ENCODE measurements at regions not wholly inside any gene's neighbourhood (a gene's known extent, or its start where the extent isn't known, plus 50 kb on each side); places are given as distances from the start of the nearest gene placed in this dataset.

DNA sequence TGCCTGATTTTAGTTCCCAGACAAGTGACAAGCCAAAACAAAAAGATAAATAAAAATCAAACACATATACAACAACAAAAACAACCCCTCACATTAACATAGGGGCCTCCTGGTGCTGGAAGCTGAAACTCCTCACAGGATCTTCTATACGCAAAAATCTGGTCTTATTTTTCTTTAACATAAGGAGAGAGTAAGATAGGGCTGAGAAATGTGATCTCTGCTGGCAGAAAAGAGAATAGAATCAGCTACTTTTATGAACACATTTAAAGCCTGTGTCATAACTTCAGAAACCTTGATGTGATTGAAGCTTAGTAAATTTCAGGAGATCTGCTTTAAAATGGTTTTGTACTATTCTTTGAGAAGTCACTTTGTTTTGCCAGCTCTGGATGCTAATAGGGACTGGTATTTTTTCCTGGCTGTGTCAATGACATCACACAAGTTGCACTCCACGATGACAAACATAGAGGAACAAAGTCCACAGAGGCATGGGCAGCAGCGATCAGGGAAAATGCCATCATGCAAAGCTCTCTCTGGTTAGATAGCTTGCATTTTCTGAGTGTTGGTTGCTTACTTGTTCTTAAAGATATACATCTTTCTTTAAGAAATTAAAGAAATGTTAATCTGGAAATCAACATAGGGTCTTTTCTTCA, 176.6 kb upstream of the SP4 start:
- no peak for DNase-seq

DNA sequence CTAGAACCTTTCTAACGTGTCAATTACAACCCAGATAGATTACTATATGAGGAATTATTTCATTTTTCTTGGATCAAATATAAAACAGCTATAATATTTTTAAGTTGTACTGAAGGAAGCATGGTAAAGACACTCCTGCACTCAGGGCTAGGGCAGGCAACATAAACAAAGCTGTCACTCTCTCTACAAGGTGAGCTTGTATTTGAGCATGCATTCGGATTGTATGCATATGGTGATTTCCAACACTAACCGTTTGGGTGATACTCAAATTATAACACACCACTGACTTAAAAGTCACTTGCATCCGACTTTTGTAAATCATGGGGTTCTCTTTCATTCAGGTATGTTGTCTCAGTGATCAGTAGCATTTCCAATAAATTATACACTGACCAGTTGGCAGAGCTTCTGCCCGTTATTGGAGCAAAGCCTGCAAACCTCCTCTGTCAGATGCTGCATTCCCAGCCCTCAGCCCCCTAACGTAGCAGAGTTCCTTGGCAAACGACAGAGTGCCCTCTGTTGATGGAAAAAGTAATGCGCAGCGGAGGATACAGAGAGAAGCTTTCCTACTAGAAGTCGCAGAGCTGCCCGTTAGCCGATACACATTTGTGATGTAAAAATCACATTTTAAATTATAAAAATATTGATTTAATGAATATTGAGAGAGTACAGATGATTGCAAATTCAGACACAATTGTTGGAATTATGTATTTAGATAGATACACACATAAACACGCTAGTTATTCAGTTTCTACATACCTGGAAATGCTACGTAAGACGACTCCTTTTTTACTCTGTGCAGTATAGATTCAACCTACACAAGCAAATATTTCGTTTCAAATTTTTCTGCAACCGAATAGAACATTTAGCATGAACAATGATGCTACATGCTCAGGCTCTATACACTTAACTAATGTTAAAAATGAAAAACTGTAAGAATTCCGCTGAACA, 173.9 kb upstream of the SP4 start:
- peak; percentile 56 for DNase-seq

GRCh38 chr7:21256310-21256877, 171.5 kb upstream of the SP4 start:
- no peak for DNase-seq

GRCh38 chr7:21260939-21261338, 166.9 kb upstream of the SP4 start:
- no peak for DNase-seq

DNA sequence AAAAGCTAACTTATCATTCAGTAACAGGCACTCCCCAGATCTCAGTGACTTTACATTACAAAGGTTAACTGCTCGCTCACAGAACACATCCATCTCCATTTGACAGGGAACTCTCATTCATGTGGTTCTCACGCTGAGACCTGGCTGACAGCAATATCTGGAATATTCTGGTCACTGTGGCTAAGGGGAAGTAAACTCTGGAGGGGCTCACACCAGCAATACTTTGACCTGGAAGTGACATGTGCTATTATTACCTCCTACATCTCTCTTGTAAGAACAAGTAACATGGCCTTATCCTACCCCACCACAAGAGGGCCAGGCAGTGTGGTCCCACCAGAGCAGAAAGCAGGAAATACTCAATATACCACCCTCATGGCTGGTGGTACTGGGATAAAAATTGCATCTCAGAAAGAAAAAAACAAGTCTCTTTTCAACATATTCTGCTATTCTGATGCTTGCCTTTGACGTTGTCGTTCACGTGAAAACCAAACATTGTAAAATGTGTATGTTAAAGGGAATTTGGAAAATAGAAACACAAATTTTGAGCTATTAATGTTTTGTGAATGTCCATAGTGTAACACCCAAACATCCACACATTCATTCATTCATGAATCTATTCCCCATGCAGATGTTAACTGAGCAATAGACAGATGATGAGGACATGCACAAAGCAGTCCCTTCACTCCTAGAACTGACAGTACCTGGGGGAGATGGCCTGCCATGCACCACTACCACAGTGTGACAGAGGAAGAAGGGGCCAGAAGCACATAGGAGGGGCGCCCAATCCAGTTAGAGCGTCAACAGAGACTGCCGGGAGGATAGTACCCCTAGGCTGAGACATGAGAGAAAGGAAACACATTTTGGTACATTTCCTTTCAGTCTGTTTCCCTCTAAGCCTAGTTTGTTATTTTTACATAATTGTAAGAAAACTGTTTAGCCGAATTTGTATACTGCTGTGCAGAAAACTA, 166.0 kb upstream of the SP4 start:
- peak; percentile 57 for DNase-seq

- no peak for DNase-seq
These were observed 158.9 kb upstream of the SP4 start for GRCh38 chr7:21269021-21269420.

DNA sequence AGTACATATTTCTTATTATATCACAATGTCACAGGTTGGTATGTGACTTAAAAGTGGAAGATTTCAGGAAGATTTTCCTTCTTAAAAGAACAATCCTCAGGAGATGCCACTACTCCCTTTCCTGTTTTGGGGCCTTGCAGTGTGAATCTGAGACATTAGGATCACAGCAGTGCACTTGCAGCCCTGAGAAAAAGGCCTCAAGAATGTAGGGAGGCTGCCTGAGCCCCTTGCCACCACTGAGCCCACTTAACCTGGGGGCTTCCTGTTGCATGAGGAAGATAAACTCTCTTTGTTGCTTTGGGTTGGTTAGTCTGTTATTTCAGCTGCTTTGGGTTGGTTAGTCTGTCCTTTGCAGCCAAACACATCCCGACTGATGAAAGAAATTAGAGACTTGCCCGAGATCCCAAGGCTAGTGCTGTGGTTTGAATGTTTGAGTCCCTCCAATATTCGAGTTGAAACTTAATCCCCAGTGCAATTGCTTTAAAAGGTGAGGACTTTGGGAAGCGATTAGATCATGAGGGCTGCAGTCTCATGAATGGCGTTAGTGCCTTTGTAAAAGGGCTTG, 151.3 kb upstream of the SP4 start:
- no peak for DNase-seq

DNA sequence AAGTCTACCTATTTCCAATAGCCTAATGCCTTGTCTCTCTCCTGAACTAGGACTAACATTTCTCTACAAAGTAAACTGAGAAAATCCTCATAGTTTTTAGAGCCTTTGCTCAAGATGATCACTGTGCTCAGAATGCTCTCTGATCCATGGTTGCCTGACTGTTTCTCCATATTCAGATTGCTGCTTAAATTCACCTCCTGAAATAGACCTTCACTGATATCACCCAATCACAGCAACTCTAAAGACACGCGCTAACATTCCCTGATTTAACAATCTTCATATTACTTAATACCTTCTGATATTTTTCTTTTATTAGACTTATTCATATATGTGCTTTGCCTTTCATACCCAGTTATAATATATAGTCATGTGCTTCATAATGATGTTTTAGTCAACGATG, 148.9 kb upstream of the SP4 start:
- no peak for DNase-seq

DNA sequence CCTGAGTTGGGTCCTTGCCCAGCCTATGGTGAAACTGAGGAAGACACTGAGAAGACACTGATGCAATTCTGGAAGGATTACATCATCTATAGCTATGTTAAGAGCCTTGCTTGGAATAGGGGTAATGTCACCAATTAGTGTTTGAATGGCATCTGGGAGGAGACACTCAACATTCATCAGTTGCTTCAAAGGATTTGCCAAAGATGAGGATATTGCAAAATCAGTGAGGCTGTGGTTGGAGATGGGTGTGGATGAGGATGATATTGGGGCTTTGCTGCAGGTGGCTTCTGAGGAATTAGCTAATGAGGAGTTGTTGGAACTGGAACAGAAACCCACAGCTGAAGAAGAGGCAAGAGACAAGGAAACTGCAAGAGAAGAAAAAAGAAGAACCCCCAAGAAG, 146.7 kb upstream of the SP4 start:
- DNase-seq: no peak

GRCh38 chr7:21293771-21294170, 134.1 kb upstream of the SP4 start:
- DNase-seq: no peak

- no peak for DNase-seq
These were observed 128.1 kb upstream of the SP4 start for GRCh38 chr7:21299766-21300165.

- no peak for DNase-seq
These were observed 127.2 kb upstream of the SP4 start for GRCh38 chr7:21300692-21301091.

GRCh38 chr7:21304808-21305375, 123.0 kb upstream of the SP4 start:
- DNase-seq: no peak

GRCh38 chr7:21305455-21306235, 122.2 kb upstream of the SP4 start:
- DNase-seq: no peak

DNA sequence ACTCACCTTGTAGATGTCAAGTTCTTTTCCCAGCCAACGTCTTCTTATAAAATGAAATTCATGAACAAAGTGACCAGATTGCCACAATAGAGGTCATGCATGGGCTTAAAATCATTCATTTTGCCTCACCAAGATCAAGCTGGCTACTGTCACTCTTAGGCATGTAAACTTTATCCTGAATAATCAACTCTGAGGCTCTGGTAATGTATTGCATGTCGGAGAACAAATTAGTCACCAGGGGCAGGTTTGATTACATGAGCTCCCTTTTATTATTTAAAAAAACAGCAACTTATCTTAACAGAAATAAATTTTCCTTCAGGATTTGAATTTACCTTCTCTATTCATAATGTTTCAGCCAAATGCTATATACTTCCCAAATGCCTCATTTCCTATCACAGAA, 112.9 kb upstream of the SP4 start:
- no peak for DNase-seq

- no peak for DNase-seq
These were observed 109.6 kb upstream of the SP4 start for GRCh38 chr7:21317966-21318915.

DNA sequence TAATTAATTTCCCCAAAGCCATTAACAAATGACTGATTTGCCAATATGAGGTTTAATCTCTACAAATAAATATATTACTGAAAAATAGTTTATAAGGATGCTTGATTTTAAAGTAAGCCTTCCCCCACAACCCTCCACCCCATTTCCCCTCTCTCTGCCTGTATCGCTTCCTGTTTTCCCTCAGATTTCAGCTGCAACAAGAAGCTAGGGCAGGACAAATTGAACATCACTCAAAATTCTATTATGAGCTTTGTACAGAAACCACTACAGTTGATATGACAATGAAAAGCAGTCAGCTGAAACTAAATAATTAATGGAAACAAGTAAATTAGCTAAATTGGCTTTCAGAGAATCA, 109.0 kb upstream of the SP4 start:
- no peak for DNase-seq

- no peak for DNase-seq
These were observed 101.6 kb upstream of the SP4 start for GRCh38 chr7:21326241-21326640.

DNA sequence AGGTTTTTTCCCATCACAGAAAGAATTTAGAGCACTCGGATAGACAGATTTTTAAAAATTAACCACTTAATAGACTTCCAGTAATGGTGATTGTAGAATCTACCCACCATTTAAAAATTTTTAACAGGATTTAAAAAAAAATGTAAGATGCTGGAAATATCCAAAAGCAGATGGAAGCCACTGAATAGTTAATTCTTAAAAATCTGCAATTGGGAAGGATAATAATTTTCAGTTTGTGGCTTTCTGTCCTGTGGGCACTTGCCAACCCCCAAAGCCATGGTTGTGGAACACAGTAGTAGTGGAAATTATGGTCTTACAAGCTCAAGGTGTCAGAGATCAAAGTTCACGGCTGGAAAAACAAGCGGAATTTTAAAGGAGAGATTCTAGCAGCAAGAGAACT, 101.0 kb upstream of the SP4 start:
- DNase-seq: no peak

Data from activated CD8-positive, alpha-beta memory T cell treated with anti-CD3 and anti-CD28 coated beads, Interleukin-2, amount 50 U/mL, for 48 hours (primary cell).